ENCODE measurements at regions not wholly inside any gene's neighbourhood (a gene's known extent, or its start where the extent isn't known, plus 50 kb on each side); places are given as distances from the start of the nearest gene placed in this dataset.

DNA sequence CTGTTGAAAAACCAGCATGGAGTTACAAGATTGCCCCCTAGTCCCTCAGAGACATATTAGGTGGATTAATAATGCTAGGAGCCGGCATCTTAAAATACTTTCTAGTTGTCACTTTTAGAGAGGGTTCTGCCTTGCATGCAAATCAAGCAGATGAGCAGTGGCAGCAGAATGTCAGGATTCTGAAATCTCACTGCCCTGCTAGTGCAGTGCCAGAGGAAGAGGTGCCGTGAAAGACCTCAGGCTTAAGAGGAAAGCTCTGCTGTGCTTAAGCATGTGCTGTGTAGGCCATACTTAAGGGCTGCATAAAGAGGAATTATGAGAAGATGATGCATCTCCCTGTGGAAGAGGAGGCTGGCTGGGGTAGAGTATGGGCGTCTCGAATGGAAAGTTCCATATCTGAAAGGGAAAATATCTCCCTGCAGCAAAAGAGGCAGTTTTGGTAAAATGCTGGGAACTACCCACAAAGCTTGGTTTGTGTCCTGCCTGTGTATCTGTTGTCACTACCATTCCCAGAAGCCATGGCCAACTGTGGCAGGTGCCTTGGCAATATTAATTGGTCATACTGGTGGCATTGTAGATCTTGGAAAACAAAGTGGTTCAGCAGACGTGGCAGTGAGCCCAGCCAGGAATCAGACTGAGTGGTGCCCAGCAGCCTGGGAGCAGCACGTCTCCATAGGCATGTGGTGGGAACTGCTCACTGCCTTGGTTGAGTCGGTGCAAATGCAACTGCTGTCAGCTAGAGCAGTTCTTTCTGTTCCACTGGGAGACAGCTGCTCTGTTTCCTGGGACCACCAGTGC lies 131.9 kb downstream of the EVA1A start:
- TF ChIP-seq CTCF (IDR thresholded peaks at IDR 0.05) (no peak), ZNF121 (CRISPR knock-in tag; IDR thresholded peaks at IDR 0.05) (no peak), NFYB (CRISPR knock-in tag; conservative IDR thresholded peaks at IDR 0.05; ENCODE audit: low read depth) (no peak)
